ENCODE measurements at regions not wholly inside any gene's neighbourhood (a gene's known extent, or its start where the extent isn't known, plus 50 kb on each side); places are given as distances from the start of the nearest gene placed in this dataset.

GRCh38 chr15:66860844-66861243, 158.8 kb downstream of the SMAD6 start:
- TF ChIP-seq JAZF1 (CRISPR knock-in tag; IDR thresholded peaks at IDR 0.05), result no peak
- no peak for TF ChIP-seq ZNF396 (CRISPR knock-in tag; IDR thresholded peaks at IDR 0.05; ENCODE audit: borderline replicate concordance)
- TF ChIP-seq RELA (CRISPR knock-in tag; IDR thresholded peaks at IDR 0.05; ENCODE audit: borderline replicate concordance), result no peak
- TF ChIP-seq CTCF (IDR thresholded peaks at IDR 0.05), result no peak
- TF ChIP-seq NFE2L1 (CRISPR knock-in tag; IDR thresholded peaks at IDR 0.05), result no peak
- TF ChIP-seq SP1 (CRISPR knock-in tag; conservative IDR thresholded peaks at IDR 0.05), result no peak
- TF ChIP-seq ZNF263 (CRISPR knock-in tag; IDR thresholded peaks at IDR 0.05; ENCODE audit: low read depth), result no peak
- no peak for TF ChIP-seq ZBTB43 (CRISPR knock-in tag; IDR thresholded peaks at IDR 0.05)
- TF ChIP-seq ZSCAN18 (CRISPR knock-in tag; IDR thresholded peaks at IDR 0.05), result no peak
- no peak for TF ChIP-seq MXD4 (CRISPR knock-in tag; IDR thresholded peaks at IDR 0.05; ENCODE audit: borderline replicate concordance)
